Neural progenitor cell (in vitro differentiated cells): ENCODE measurements at regions not wholly inside any gene's neighbourhood (a gene's known extent, or its start where the extent isn't known, plus 50 kb on each side); places are given as distances from the start of the nearest gene placed in this dataset.

Experiments used
- DNase-seq: peaks from one replicate; pipeline ENCODE4 v3.0.0-alpha.2; 2016; ENCODE audit warnings: low spot score
- H2AFZ ChIP-seq: fragments of 200-600 bp; sonication (generic); replicated peaks from 2 replicates; pipeline ENCODE4 v1.6.1; 2016; ENCODE audit warnings: antibody characterized with exemption
- H3F3A ChIP-seq: fragments of 200-600 bp; sonication (generic); 2 replicates; pipeline ENCODE4 v1.6.1; 2016; ENCODE audit warnings: antibody characterized with exemption, low read depth
- H3K27ac ChIP-seq: fragments of 200-600 bp; sonication (generic); 2 replicates; pipeline ENCODE4 v1.5.1; 2016; ENCODE audit warnings: mild to moderate bottlenecking
- H3K27me3 ChIP-seq: fragments of 200-600 bp; sonication (generic); 2 replicates; pipeline ENCODE4 v1.6.1; 2016; ENCODE audit warnings: mild to moderate bottlenecking, moderate library complexity
- H3K36me3 ChIP-seq: fragments of 200-600 bp; sonication (generic); 2 replicates; pipeline ENCODE4 v1.5.1; 2016
- H3K4me1 ChIP-seq: fragments of 200-600 bp; sonication (generic); 2 replicates; pipeline ENCODE4 v1.6.1; 2016; ENCODE audit warnings: mixed run types
- H3K4me2 ChIP-seq: fragments of 200-600 bp; sonication (generic); 2 replicates; pipeline ENCODE4 v1.6.1; 2016
- H3K4me3 ChIP-seq: fragments of 200-600 bp; sonication (generic); 2 replicates; pipeline ENCODE4 v1.5.1; 2016
- H3K79me2 ChIP-seq: fragments of 200-600 bp; sonication (generic); 2 replicates; pipeline ENCODE4 v1.6.1; 2016; ENCODE audit warnings: low read depth
- H3K9ac ChIP-seq: fragments of 200-600 bp; sonication (generic); 2 replicates; pipeline ENCODE4 v1.6.1; 2016
- H3K9me3 ChIP-seq: fragments of 200-600 bp; sonication (generic); 2 replicates; pipeline ENCODE4 v1.5.1; 2016; ENCODE audit warnings: low read depth
- H4K20me1 ChIP-seq: fragments of 200-600 bp; sonication (generic); 2 replicates; pipeline ENCODE4 v1.6.1; 2016; ENCODE audit warnings: low read depth
- H3K27ac Mint-ChIP-seq: 3 replicates; pipeline ENCODE4 v1.8.0; 2021; ENCODE audit warnings: mixed read lengths
- H3K27me3 Mint-ChIP-seq: 2 replicates; pipeline ENCODE4 v1.8.0; 2022; ENCODE audit warnings: low read depth, mild to moderate bottlenecking, inconsistent platforms, moderate library complexity, mixed read lengths; ENCODE audit not compliant: insufficient read depth
- H3K36me3 Mint-ChIP-seq: 3 replicates; pipeline ENCODE4 v1.8.0; 2021; ENCODE audit warnings: mixed read lengths
- H3K4me1 Mint-ChIP-seq: 3 replicates; pipeline ENCODE4 v1.8.0; 2021; ENCODE audit warnings: mixed read lengths
- H3K4me3 Mint-ChIP-seq: 3 replicates; pipeline ENCODE4 v1.8.0; 2021; ENCODE audit warnings: mild to moderate bottlenecking, moderate library complexity, mixed read lengths
- H3K9me3 Mint-ChIP-seq: 3 replicates; pipeline ENCODE4 v1.8.0; 2020; ENCODE audit warnings: mixed read lengths
- EZH2 ChIP-seq: fragments of 200-600 bp; sonication (generic); IDR thresholded peaks from 2 replicates; pipeline ENCODE4 v1.6.1; 2017; ENCODE audit warnings: antibody characterized with exemption, mild to moderate bottlenecking, moderate library complexity
- TF ChIP-seq, protein P1 (sequence below): fragments of 200-600 bp; sonication (generic); IDR thresholded peaks from 2 replicates; pipeline ENCODE4 v1.5.1; 2017; ENCODE audit warnings: antibody characterized with exemption, mild to moderate bottlenecking

DNA sequence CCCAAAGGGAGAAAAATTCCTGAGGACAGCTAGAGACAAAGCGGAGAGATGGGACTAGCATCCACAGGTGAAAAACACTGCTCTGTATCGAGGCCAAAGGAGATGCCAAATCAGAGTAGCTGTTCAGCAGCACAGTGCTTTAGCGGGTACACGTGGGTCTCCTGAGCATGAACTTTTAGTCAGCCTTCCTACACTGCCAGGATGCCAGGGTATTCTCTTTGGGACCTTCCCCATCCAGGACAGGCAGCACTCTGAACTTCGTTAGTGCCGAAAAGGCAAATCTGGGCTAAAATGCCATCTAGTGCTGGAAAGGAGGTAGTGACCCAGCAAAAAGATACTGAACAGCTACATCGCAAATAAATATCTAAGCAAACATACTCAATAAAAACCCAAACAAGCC lies 64.9 kb downstream of the C6orf58 start:
- no peaks in the 10 kb centered on the region for H3K27me3 Mint-ChIP-seq
- no peaks in the 10 kb centered on the region for H3F3A ChIP-seq
- no peaks in the 10 kb centered on the region for H3K4me1 ChIP-seq
- H3K9me3 Mint-ChIP-seq, result no peaks in the 10 kb centered on the region
- H3K4me3 ChIP-seq, result no peak overlapping the region
- no peaks in the 10 kb centered on the region for H3K27me3 ChIP-seq
- no peaks in the 10 kb centered on the region for H4K20me1 ChIP-seq
- no peaks in the 10 kb centered on the region for H3K4me1 Mint-ChIP-seq
- no peak overlapping the region for H3K9ac ChIP-seq
- H3K27ac ChIP-seq, result no peak overlapping the region
- H3K36me3 Mint-ChIP-seq, result no peaks in the 10 kb centered on the region
- H3K27ac Mint-ChIP-seq, result no peak overlapping the region
- no peak for TF ChIP-seq EZH2
- TF ChIP-seq, protein P1, sequence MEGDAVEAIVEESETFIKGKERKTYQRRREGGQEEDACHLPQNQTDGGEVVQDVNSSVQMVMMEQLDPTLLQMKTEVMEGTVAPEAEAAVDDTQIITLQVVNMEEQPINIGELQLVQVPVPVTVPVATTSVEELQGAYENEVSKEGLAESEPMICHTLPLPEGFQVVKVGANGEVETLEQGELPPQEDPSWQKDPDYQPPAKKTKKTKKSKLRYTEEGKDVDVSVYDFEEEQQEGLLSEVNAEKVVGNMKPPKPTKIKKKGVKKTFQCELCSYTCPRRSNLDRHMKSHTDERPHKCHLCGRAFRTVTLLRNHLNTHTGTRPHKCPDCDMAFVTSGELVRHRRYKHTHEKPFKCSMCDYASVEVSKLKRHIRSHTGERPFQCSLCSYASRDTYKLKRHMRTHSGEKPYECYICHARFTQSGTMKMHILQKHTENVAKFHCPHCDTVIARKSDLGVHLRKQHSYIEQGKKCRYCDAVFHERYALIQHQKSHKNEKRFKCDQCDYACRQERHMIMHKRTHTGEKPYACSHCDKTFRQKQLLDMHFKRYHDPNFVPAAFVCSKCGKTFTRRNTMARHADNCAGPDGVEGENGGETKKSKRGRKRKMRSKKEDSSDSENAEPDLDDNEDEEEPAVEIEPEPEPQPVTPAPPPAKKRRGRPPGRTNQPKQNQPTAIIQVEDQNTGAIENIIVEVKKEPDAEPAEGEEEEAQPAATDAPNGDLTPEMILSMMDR, result peak; percentile 71
- H3K9me3 ChIP-seq, result no peaks in the 10 kb centered on the region
- peak overlapping the region; percentile 45 for H2AFZ ChIP-seq
- no peak overlapping the region for H3K4me3 Mint-ChIP-seq
- H3K36me3 ChIP-seq, result no peaks in the 10 kb centered on the region
- no peaks in the 10 kb centered on the region for H3K79me2 ChIP-seq
- DNase-seq, result peak; percentile 72
- no peak overlapping the region for H3K4me2 ChIP-seq
